ENCODE measurements at regions not wholly inside any gene's neighbourhood (a gene's known extent, or its start where the extent isn't known, plus 50 kb on each side); places are given as distances from the start of the nearest gene placed in this dataset.

- no peak for DNase-seq
- no peak overlapping the region for H2AK5ac ChIP-seq (ENCODE audit: insufficient read length, low read length)
- H3K9ac ChIP-seq (ENCODE audit: extremely low read depth, insufficient read length, low read length) = no peak overlapping the region
- no peak overlapping the region for H2BK120ac ChIP-seq (ENCODE audit: low read depth, low read length, poor library complexity, severe bottlenecking)
- H3K27me3 Mint-ChIP-seq (ENCODE audit: low read depth) = peaks cover 2% of the 10 kb centered on the region
- H3K79me2 ChIP-seq (ENCODE audit: insufficient read depth, low read length) = no peaks in the 10 kb centered on the region
- no peaks in the 10 kb centered on the region for H3K79me1 ChIP-seq (ENCODE audit: insufficient read depth, low read depth, low read length, poor library complexity, severe bottlenecking)
- H3K14ac ChIP-seq (ENCODE audit: insufficient read depth, low read length) = no peak overlapping the region
- H3K4me1 Mint-ChIP-seq = no peaks in the 10 kb centered on the region
- H2BK5ac ChIP-seq (ENCODE audit: insufficient read length, low read length) = no peak overlapping the region
- no peaks in the 10 kb centered on the region for H3K23me2 ChIP-seq (ENCODE audit: insufficient read length, low read depth, low read length, poor library complexity, severe bottlenecking)
- no peak overlapping the region for H2BK12ac ChIP-seq (ENCODE audit: insufficient read length, low read depth, low read length)
- no peak overlapping the region for H3K23ac ChIP-seq (ENCODE audit: insufficient read length, low read depth, low read length)
- TF ChIP-seq CTCF (conservative IDR thresholded peaks at IDR 0.05) = no peak
- no peak overlapping the region for H4K91ac ChIP-seq (ENCODE audit: insufficient read length, low read depth, low read length)
- no peak overlapping the region for H4K8ac ChIP-seq (replicated peaks; ENCODE audit: insufficient read length, low read depth, low read length)
- H2BK20ac ChIP-seq (ENCODE audit: low read depth, low read length, poor library complexity, severe bottlenecking) = no peak overlapping the region
- H3K9me3 ChIP-seq (ENCODE audit: control insufficient read depth, low read depth, low read length) = no peaks in the 10 kb centered on the region
- no peak overlapping the region for H3K4ac ChIP-seq (ENCODE audit: low read depth, low read length)
- no peaks in the 10 kb centered on the region; a peak in 2 of 7 replicates for H3K36me3 Mint-ChIP-seq (ENCODE audit: insufficient read depth in 1 of 3, low read depth in 3 of 3)
- no peaks in the 10 kb centered on the region for H3K4me1 ChIP-seq (ENCODE audit: insufficient read depth, low read length)
- H3K9me3 Mint-ChIP-seq = peaks cover 8% of the 10 kb centered on the region in 2 experiments; a peak in 3 of 5 replicates
- H3K56ac ChIP-seq (ENCODE audit: insufficient read length, low read depth, low read length) = no peak overlapping the region
- H2AFZ ChIP-seq (ENCODE audit: low read length) = no peak overlapping the region
- H3K4me3 Mint-ChIP-seq = no peak overlapping the region
- H3K4me2 ChIP-seq (ENCODE audit: insufficient read depth, insufficient read length, low read length) = no peak overlapping the region
- H2BK15ac ChIP-seq (ENCODE audit: low read depth, low read length) = no peak overlapping the region
- H4K5ac ChIP-seq (ENCODE audit: insufficient read length, low read depth, low read length) = no peak overlapping the region
- H3K27me3 ChIP-seq (ENCODE audit: insufficient read depth, low read length) = no peaks in the 10 kb centered on the region
- no peaks in the 10 kb centered on the region for H4K20me1 ChIP-seq (ENCODE audit: control insufficient read depth, insufficient read depth, insufficient read length)
- no peak overlapping the region; a peak in 1 of 7 replicates for H3K27ac Mint-ChIP-seq
- no peak overlapping the region for H3K18ac ChIP-seq (ENCODE audit: insufficient read length, low read depth, low read length)
- no peak overlapping the region for H3T11ph ChIP-seq (ENCODE audit: low read length)
- no peak overlapping the region for H3K27ac ChIP-seq (ENCODE audit: insufficient read length, low read depth, low read length)
These were observed 93.3 kb upstream of the PAPOLG start for GRCh38 chr2:60662781-60663180.

All from H9 (cell line).